ENCODE measurements at regions not wholly inside any gene's neighbourhood (a gene's known extent, or its start where the extent isn't known, plus 50 kb on each side); places are given as distances from the start of the nearest gene placed in this dataset.

GRCh38 chr3:191076903-191077552 lies 122.0 kb upstream of the OSTN start:
- ATAC-seq (ENCODE audit: insufficient number of reproducible peaks, low FRiP score, low read depth), result no peak
- H3K27ac ChIP-seq, result no peak overlapping the region
- DNase-seq (ENCODE audit: low spot score), result no peak
- H3K4me3 ChIP-seq, result no peak overlapping the region
- no peaks in the 10 kb centered on the region for H3K9me3 ChIP-seq
- H3K4me1 ChIP-seq (ENCODE audit: control insufficient read depth in 1 of 2, low read depth in 2 of 2), result no peaks in the 10 kb centered on the region
- no peaks in the 10 kb centered on the region for H3K27me3 ChIP-seq (replicated peaks; ENCODE audit: insufficient read depth)
- TF ChIP-seq CTCF (IDR thresholded peaks at IDR 0.05), result no peak
- no peaks in the 10 kb centered on the region for H3K36me3 ChIP-seq

GRCh38 chr3:191074511-191074910 lies 124.5 kb upstream of the OSTN start:
- DNase-seq (ENCODE audit: low spot score), result no peak
- H3K27me3 ChIP-seq (replicated peaks; ENCODE audit: insufficient read depth), result no peaks in the 10 kb centered on the region
- H3K36me3 ChIP-seq, result no peaks in the 10 kb centered on the region
- H3K9me3 ChIP-seq, result no peaks in the 10 kb centered on the region
- no peak overlapping the region for H3K4me3 ChIP-seq
- H3K27ac ChIP-seq, result no peak overlapping the region
- no peaks in the 10 kb centered on the region for H3K4me1 ChIP-seq (ENCODE audit: control insufficient read depth in 1 of 2, low read depth in 2 of 2)
- TF ChIP-seq CTCF (IDR thresholded peaks at IDR 0.05), result no peak
- ATAC-seq (ENCODE audit: insufficient number of reproducible peaks, low FRiP score, low read depth), result no peak

GRCh38 chr3:191070762-191071403 lies 128.2 kb upstream of the OSTN start:
- Histone ChIP-seq H3K4me3 (no peak overlapping the region), H3K27ac (no peak overlapping the region), H3K4me1 (ENCODE audit: control insufficient read depth in 1 of 2, low read depth in 2 of 2) (no peaks in the 10 kb centered on the region), H3K9me3 (no peaks in the 10 kb centered on the region), H3K36me3 (no peaks in the 10 kb centered on the region), H3K27me3 (replicated peaks; ENCODE audit: insufficient read depth) (no peaks in the 10 kb centered on the region)
- DNase-seq (ENCODE audit: low spot score) (no peak), ATAC-seq (ENCODE audit: insufficient number of reproducible peaks, low FRiP score, low read depth) (no peak)
- no peak for TF ChIP-seq CTCF (IDR thresholded peaks at IDR 0.05)

- no peak overlapping the region for H3K4me3 ChIP-seq
- no peak for DNase-seq (ENCODE audit: low spot score)
- H3K9me3 ChIP-seq, result no peaks in the 10 kb centered on the region
- no peaks in the 10 kb centered on the region for H3K36me3 ChIP-seq
- no peak overlapping the region for H3K27ac ChIP-seq
- no peak for ATAC-seq (ENCODE audit: insufficient number of reproducible peaks, low FRiP score, low read depth)
- H3K4me1 ChIP-seq (ENCODE audit: control insufficient read depth in 1 of 2, low read depth in 2 of 2), result no peaks in the 10 kb centered on the region
- no peaks in the 10 kb centered on the region for H3K27me3 ChIP-seq (replicated peaks; ENCODE audit: insufficient read depth)
- TF ChIP-seq CTCF (IDR thresholded peaks at IDR 0.05), result no peak
Measured at GRCh38 chr3:191070201-191070600, 128.8 kb upstream of the OSTN start.

GRCh38 chr3:191068946-191069813 lies 129.9 kb upstream of the OSTN start:
- ATAC-seq (ENCODE audit: insufficient number of reproducible peaks, low FRiP score, low read depth) (no peak), DNase-seq (ENCODE audit: low spot score) (no peak)
- no peak for TF ChIP-seq CTCF (IDR thresholded peaks at IDR 0.05)
- Histone ChIP-seq H3K27ac (no peak overlapping the region), H3K4me3 (no peak overlapping the region), H3K4me1 (ENCODE audit: control insufficient read depth in 1 of 2, low read depth in 2 of 2) (no peaks in the 10 kb centered on the region), H3K36me3 (no peaks in the 10 kb centered on the region), H3K27me3 (replicated peaks; ENCODE audit: insufficient read depth) (no peaks in the 10 kb centered on the region), H3K9me3 (no peaks in the 10 kb centered on the region)

Measured in thoracic aorta (tissue), 2 donors.